ENCODE measurements at regions not wholly inside any gene's neighbourhood (a gene's known extent, or its start where the extent isn't known, plus 50 kb on each side); places are given as distances from the start of the nearest gene placed in this dataset.

DNA sequence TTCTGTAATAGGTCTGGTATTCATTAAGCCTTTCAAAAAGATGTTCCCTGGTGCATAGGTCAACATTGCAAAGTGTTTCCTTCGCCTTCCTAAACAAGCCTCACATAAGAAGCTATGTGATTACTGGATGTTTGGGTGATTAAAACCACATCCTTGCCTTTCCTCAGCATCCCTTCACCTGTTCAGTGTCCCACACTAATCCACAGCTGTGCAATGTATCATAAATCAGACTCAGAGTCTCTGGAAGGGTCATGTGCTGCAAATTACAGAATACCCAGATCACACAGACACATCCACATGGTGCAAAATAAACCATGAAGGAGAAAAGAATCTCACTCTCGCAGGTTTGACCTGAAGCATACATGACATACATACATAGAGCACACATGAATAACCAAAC is 164.7 kb upstream of the NSMCE3 start:
- no peak for DNase-seq (ENCODE audit: low spot score)
- no peak for TF ChIP-seq CTCF (IDR thresholded peaks at IDR 0.05)
- Histone ChIP-seq H3K4me3 (no peak overlapping the region), H3K27ac (no peak overlapping the region)

DNA sequence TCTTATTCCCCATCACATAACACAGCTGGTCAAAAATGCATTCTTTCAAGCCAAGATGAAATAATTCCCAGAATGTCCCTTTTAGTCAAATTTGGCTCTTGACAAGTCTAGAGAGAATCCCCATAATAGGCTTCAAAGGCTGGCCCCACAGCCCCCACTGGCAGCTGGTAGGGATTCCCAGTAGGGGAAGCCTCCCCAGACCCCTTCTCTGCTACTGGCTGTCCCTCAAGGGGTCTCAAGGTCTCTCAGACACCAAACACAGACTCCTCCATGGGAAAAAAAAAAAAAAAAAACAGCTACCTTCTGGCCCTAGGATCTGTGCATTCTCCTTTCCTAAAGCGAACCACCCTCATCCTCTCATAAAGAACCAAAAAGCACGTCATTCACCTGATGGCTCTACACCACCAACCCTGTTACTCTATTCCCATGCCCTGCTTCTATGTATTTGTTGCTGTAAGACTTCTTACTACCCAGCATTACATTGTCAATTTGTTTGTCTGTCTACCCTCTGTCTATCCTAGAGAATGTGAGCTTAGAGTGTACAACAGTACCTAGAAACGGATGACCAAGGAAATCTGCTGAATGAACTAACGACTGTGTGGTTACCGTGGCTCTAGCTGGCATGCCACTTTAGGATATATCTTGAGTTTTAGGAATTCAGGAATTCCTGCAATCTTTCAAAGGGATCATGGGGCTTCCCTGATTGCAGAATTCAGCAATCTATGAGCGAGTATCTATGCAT is 164.1 kb upstream of the NSMCE3 start:
- no peak for TF ChIP-seq CTCF (IDR thresholded peaks at IDR 0.05)
- no peak overlapping the region for H3K4me3 ChIP-seq
- H3K27ac ChIP-seq: no peak overlapping the region
- DNase-seq (ENCODE audit: low spot score): peak; percentile 52

- no peak for TF ChIP-seq CTCF (IDR thresholded peaks at IDR 0.05)
- Histone ChIP-seq H3K4me3 (no peak overlapping the region), H3K27ac (no peak overlapping the region)
- DNase-seq (ENCODE audit: low spot score): no peak
Measured at GRCh38 chr15:29433050-29433318, 163.4 kb upstream of the NSMCE3 start.

- Histone ChIP-seq H3K27ac (no peak overlapping the region), H3K4me3 (no peak overlapping the region)
- no peak for DNase-seq (ENCODE audit: low spot score)
- TF ChIP-seq CTCF (IDR thresholded peaks at IDR 0.05): no peak
Measured at GRCh38 chr15:29432191-29433049, 162.8 kb upstream of the NSMCE3 start.

DNA sequence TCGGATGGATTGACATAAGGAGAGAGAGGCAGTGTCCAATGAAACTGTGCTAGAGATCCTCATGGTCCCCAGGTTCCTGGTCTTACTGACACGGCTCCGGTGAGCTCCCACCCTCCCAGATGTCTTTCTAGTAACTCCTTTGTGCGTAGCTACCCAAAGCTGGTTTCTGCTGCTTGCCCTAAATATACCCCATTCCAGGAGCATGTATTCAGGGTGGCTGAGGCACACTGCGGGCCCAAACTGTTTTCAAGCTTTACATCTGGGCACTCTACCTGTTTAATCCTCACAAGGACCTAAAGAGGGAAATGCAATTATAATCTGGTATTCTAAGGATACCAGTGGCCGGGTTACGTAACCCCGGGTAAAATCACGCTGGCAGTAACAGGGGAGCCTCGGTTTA is 161.2 kb upstream of the NSMCE3 start:
- Histone ChIP-seq H3K4me3 (no peak overlapping the region), H3K27ac (no peak overlapping the region)
- DNase-seq (ENCODE audit: low spot score): no peak
- TF ChIP-seq CTCF (IDR thresholded peaks at IDR 0.05): no peak

DNA sequence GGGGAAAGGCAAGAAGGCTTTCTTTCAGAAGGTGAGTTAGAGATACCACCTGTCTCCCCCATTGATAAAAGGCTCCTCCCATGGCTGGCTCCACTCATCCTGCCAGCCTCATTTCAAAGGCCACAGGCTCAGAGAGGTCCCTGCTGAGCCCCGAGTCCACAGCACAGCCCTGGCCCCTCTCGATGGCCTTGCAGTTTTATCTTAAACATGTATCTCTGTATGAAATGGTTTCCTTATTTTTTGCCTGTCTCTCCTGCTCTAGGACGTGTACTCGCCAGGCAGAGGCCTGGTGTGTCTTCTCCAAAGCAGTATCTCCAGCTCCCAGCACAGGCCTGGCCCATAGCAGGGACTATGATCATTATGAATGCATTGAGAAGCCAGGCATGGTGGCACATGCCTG is 160.5 kb upstream of the NSMCE3 start:
- H3K27ac ChIP-seq: no peak overlapping the region
- TF ChIP-seq CTCF (IDR thresholded peaks at IDR 0.05): no peak

DNA sequence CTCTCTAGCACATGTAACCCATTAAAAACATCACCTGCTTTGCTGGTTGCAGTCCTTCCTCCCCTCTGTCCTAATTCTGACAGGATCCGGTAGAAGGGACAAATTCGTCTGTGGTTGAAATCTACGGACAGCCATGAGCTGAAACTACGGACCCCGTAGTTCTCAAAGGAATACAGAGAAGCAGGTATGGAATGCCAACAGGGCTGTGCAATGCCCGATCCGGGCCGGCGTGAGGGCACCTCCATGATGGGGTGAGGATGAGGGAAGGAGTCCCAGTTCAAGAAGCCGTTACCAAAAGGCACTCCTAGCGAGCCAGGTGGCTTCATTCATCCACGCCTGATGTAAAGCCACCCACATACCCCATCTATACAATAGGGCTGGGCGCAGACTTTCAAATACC is 160.0 kb upstream of the NSMCE3 start:
- DNase-seq (ENCODE audit: low spot score): no peak
- TF ChIP-seq CTCF (IDR thresholded peaks at IDR 0.05): no peak
- no peak overlapping the region for H3K4me3 ChIP-seq
- no peak overlapping the region for H3K27ac ChIP-seq

More for the DNA sequence above, 160.5 kb upstream of the NSMCE3 start:
- DNase-seq (ENCODE audit: low spot score): no peak
- no peak overlapping the region for H3K4me3 ChIP-seq
